ENCODE measurements at regions not wholly inside any gene's neighbourhood (a gene's known extent, or its start where the extent isn't known, plus 50 kb on each side); places are given as distances from the start of the nearest gene placed in this dataset.

DNA sequence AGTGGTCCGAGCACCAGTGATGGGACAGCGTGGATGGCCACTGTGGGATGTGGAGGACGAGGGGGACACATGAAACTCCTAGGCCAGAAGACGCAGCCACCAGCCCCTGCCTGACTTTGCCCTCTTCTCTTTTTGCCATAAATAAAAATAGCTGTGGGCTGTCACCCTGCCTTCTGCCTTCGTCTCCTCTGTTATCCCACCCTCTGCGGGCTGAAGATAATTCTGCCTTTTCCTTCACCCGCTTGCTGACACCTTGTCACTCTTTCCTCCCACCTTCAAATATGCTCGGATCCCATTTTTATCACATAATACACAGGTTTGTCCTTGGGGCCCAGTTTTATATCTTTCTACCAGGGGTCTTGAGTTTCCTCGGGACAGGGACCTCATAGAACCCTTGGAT is 87.6 kb upstream of the CIBAR2 start:
- TF ChIP-seq, protein P1, sequence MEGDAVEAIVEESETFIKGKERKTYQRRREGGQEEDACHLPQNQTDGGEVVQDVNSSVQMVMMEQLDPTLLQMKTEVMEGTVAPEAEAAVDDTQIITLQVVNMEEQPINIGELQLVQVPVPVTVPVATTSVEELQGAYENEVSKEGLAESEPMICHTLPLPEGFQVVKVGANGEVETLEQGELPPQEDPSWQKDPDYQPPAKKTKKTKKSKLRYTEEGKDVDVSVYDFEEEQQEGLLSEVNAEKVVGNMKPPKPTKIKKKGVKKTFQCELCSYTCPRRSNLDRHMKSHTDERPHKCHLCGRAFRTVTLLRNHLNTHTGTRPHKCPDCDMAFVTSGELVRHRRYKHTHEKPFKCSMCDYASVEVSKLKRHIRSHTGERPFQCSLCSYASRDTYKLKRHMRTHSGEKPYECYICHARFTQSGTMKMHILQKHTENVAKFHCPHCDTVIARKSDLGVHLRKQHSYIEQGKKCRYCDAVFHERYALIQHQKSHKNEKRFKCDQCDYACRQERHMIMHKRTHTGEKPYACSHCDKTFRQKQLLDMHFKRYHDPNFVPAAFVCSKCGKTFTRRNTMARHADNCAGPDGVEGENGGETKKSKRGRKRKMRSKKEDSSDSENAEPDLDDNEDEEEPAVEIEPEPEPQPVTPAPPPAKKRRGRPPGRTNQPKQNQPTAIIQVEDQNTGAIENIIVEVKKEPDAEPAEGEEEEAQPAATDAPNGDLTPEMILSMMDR (IDR thresholded peaks at IDR 0.05) = no peak
- no peak for TF ChIP-seq POLR2A (IDR thresholded peaks at IDR 0.05)

Data from uterus (tissue), 2 donors.